ENCODE measurements at regions not wholly inside any gene's neighbourhood (a gene's known extent, or its start where the extent isn't known, plus 50 kb on each side); places are given as distances from the start of the nearest gene placed in this dataset.
A peak's percentile ranks its signal among the peaks of the same experiment; 100 is the strongest.
"Not testable (repeated sequence)": the region's sequence is repeated elsewhere in the genome, so short reads cannot be mapped to it uniquely, and the experiment has no call there.

- DNase-seq (no peak), ATAC-seq (no peak)
- no peak for TF ChIP-seq CTCF (IDR thresholded peaks at IDR 0.05)
- Histone ChIP-seq H3K36me3 (no peaks in the 10 kb centered on the region), H3K27ac (no peak overlapping the region), H3K27me3 (no peaks in the 10 kb centered on the region), H3K4me1 (no peaks in the 10 kb centered on the region), H3K9me3 (no peaks in the 10 kb centered on the region), H3K4me3 (no peak overlapping the region)
- intact Hi-C loops (cut with DNase I): no loop called here
Measured at GRCh38 chr3:139267300-139268246, 76.2 kb upstream of the MRPS22 start.

DNA sequence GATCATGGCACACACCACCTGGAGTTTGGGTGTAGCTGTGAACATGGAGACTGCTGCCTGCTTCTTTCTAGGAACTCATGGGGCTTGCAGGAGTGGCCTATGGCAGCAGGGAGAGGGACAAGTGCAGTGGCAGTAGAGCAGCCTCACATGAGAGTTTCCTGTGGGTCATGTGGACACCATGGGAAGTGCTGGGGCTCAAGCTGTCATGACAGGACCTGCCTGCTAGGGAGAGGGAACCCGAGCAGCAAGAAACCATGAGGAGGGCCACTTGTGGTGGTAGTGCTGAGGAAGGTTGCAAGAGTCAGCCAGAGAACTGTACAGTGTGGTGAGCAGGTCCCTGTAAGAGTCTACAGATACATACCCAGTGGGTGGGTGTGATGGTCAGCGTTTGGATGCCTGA, 73.8 kb upstream of the MRPS22 start:
- no peak for DNase-seq
- intact Hi-C loops (cut with DNase I): no loop called here
- Histone ChIP-seq H3K4me1 (no peaks in the 10 kb centered on the region), H3K36me3 (no peaks in the 10 kb centered on the region), H3K9me3 (no peaks in the 10 kb centered on the region), H3K27ac (no peak overlapping the region), H3K27me3 (no peaks in the 10 kb centered on the region), H3K4me3 (no peak overlapping the region)
- ATAC-seq: no peak
- TF ChIP-seq CTCF (IDR thresholded peaks at IDR 0.05): no peak

- ATAC-seq; H3K27me3 ChIP-seq; intact Hi-C loops (cut with DNase I): not testable (repeated sequence)
Measured at GRCh38 chr3:139270652-139271051, 73.2 kb upstream of the MRPS22 start.

DNA sequence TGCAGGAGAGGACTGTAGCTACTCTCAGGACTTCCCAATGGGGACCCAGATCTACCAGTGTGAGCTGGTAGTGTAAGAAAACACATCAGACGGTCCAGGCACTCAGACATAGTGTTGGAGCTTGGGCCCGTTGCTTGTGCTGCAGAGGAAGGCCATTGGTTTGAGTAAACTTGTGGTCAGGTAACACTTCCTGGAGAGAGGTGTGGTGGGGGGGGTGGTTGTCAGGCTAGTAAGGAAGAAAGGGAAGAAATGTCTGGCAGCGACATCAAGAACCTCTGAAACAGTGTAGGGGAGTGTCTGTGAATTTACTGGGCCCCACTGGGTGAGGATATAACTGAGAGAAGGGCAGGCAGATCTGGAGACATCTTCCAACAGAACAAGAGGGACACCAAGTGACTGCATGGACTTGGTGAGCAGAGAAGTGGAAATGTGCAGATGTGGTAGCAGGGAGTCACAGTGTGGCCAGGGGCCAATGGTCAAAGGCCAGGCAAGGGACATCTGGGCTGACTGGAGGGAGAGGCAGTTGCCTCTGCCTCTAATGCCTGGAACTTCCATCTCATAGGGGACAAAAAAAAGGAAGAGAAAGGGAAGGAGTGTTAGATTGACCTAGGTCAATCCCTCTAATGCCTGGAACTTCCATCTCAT, 63.7 kb upstream of the MRPS22 start:
- intact Hi-C loops (cut with DNase I): no loop called here
- Histone ChIP-seq H3K9me3 (no peaks in the 10 kb centered on the region), H3K4me1 (no peaks in the 10 kb centered on the region), H3K36me3 (no peaks in the 10 kb centered on the region), H3K27me3 (no peaks in the 10 kb centered on the region), H3K27ac (no peak overlapping the region), H3K4me3 (no peak overlapping the region)
- TF ChIP-seq CTCF (IDR thresholded peaks at IDR 0.05): no peak
- ATAC-seq (no peak), DNase-seq (peak; percentile 37)

More at GRCh38 chr3:139270652-139271051, 73.2 kb upstream of the MRPS22 start:
- H3K9me3 ChIP-seq, H3K4me3 ChIP-seq, H3K36me3 ChIP-seq, H3K27ac ChIP-seq, H3K4me1 ChIP-seq, DNase-seq: not testable (repeated sequence)

DNA sequence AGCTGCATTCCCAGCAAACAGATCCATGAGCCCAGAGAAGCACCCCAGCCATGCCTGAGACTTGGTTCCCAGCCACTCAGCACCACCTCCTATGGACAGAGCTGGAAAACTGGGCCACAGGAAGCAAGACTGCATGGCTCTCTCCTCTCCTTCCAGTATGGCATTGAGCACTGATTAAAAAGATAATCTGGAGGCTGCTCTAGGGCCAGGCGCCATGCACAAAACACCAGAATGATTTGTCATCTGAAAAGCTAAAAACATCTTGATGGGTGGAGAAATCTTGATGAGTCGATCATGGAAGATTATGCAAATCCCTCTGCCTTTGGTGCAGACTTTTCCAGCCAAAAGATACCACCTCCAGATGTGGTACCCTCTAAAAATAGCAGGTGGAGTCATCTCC, 62.7 kb upstream of the MRPS22 start:
- no peaks in the 10 kb centered on the region for H3K9me3 ChIP-seq
- intact Hi-C loops (cut with DNase I): no loop called here
- ATAC-seq: no peak
- DNase-seq: peak; percentile 10
- H3K36me3 ChIP-seq: no peaks in the 10 kb centered on the region
- H3K4me1 ChIP-seq: no peaks in the 10 kb centered on the region
- H3K4me3 ChIP-seq: no peak overlapping the region
- no peaks in the 10 kb centered on the region for H3K27me3 ChIP-seq
- no peak for TF ChIP-seq CTCF (IDR thresholded peaks at IDR 0.05)
- no peak overlapping the region for H3K27ac ChIP-seq

DNA sequence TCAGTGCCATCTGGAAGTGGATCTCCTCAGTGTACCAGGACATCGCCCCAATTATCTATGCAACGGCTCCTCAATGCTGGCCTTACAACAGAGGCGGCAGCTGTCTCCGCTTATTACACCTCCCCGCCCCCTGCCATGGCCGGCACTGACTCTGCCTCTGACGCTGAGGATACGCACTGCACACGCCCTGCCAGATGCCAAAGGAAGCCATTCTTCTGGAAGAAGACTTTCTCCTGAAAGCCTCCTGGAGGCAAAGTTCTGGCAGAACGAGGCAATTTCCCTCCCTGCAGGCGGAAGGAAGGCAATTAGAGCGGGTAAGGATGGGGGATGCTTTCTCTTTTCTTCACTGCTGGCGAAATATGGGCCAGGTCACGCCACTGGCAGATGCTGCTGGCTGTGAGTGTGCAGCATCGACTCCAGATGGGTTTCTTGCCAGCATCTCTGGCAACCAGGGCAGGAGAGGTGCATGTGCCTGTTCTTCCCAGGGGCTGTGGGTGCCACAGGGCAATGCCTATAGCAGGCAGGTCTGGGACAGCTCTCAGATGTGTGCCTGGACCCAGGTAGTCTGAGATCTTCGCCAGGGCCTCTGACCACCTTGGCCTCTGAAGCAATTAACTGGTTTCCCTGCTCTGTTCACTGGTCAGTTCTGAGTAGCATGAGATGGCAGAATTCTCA, 62.2 kb upstream of the MRPS22 start:
- no peak for ATAC-seq
- intact Hi-C loops (cut with DNase I): no loop called here
- peak; percentile 33 for DNase-seq
- TF ChIP-seq CTCF (IDR thresholded peaks at IDR 0.05): no peak
- Histone ChIP-seq H3K4me1 (no peaks in the 10 kb centered on the region), H3K27ac (no peak overlapping the region), H3K9me3 (no peaks in the 10 kb centered on the region), H3K4me3 (no peak overlapping the region), H3K36me3 (no peaks in the 10 kb centered on the region), H3K27me3 (no peaks in the 10 kb centered on the region)

Data from upper lobe of right lung (tissue), 1 donor.